ENCODE measurements at regions not wholly inside any gene's neighbourhood (a gene's known extent, or its start where the extent isn't known, plus 50 kb on each side); places are given as distances from the start of the nearest gene placed in this dataset.

DNA sequence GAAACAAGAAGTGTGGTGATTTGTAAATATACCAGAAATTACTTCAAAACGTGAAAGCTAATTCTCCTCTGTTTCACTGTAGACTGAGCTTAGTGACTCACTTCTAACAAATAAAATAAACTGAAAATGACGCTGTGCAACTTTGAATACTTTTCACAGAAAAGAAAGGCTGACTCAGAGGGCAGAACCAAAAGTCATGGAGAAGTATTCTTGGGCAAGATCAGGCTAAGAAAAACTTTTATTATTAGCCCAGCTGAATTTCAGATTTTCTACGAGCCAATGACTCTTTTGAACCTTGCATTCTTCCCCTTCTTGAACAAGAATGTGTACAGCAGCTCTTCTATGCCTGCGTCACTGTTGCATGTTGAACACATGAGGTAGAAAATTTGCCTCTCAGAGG lies 527.3 kb upstream of the GHITM start:
- Mint-ChIP-seq H3K4me1 (ENCODE audit: low read depth) (peaks cover 34% of the 10 kb centered on the region), H3K27me3 (ENCODE audit: low read depth) (no peaks in the 10 kb centered on the region), H3K9me3 (ENCODE audit: low read depth) (peaks cover 11% of the 10 kb centered on the region), H3K4me3 (ENCODE audit: unreplicated experiment) (no peak overlapping the region), H3K27ac (ENCODE audit: unreplicated experiment) (peak overlapping the region; percentile 30), H3K36me3 (ENCODE audit: low read depth) (no peaks in the 10 kb centered on the region)
- no peak for DNase-seq (ENCODE audit: low spot score)
- TF ChIP-seq, protein P1, sequence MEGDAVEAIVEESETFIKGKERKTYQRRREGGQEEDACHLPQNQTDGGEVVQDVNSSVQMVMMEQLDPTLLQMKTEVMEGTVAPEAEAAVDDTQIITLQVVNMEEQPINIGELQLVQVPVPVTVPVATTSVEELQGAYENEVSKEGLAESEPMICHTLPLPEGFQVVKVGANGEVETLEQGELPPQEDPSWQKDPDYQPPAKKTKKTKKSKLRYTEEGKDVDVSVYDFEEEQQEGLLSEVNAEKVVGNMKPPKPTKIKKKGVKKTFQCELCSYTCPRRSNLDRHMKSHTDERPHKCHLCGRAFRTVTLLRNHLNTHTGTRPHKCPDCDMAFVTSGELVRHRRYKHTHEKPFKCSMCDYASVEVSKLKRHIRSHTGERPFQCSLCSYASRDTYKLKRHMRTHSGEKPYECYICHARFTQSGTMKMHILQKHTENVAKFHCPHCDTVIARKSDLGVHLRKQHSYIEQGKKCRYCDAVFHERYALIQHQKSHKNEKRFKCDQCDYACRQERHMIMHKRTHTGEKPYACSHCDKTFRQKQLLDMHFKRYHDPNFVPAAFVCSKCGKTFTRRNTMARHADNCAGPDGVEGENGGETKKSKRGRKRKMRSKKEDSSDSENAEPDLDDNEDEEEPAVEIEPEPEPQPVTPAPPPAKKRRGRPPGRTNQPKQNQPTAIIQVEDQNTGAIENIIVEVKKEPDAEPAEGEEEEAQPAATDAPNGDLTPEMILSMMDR (IDR thresholded peaks at IDR 0.05): no peak

- Mint-ChIP-seq H3K9me3 (ENCODE audit: low read depth) (peaks cover 11% of the 10 kb centered on the region), H3K27ac (ENCODE audit: unreplicated experiment) (no peak overlapping the region), H3K4me1 (ENCODE audit: low read depth) (peaks cover 31% of the 10 kb centered on the region), H3K36me3 (ENCODE audit: low read depth) (no peaks in the 10 kb centered on the region), H3K27me3 (ENCODE audit: low read depth) (no peaks in the 10 kb centered on the region), H3K4me3 (ENCODE audit: unreplicated experiment) (no peak overlapping the region)
- TF ChIP-seq, protein P1 (IDR thresholded peaks at IDR 0.05): no peak
- DNase-seq (ENCODE audit: low spot score): no peak
Observed at GRCh38 chr10:83612746-83613145, 526.6 kb upstream of the GHITM start.

GRCh38 chr10:83617172-83617571 lies 522.1 kb upstream of the GHITM start:
- H3K27ac Mint-ChIP-seq (ENCODE audit: unreplicated experiment): no peak overlapping the region
- peaks cover 3% of the 10 kb centered on the region for H3K9me3 Mint-ChIP-seq (ENCODE audit: low read depth)
- H3K36me3 Mint-ChIP-seq (ENCODE audit: low read depth): no peaks in the 10 kb centered on the region
- no peak for DNase-seq (ENCODE audit: low spot score)
- TF ChIP-seq, protein P1 (IDR thresholded peaks at IDR 0.05): no peak
- H3K27me3 Mint-ChIP-seq (ENCODE audit: low read depth): no peaks in the 10 kb centered on the region
- no peak overlapping the region for H3K4me3 Mint-ChIP-seq (ENCODE audit: unreplicated experiment)
- peaks cover 14% of the 10 kb centered on the region for H3K4me1 Mint-ChIP-seq (ENCODE audit: low read depth)

DNA sequence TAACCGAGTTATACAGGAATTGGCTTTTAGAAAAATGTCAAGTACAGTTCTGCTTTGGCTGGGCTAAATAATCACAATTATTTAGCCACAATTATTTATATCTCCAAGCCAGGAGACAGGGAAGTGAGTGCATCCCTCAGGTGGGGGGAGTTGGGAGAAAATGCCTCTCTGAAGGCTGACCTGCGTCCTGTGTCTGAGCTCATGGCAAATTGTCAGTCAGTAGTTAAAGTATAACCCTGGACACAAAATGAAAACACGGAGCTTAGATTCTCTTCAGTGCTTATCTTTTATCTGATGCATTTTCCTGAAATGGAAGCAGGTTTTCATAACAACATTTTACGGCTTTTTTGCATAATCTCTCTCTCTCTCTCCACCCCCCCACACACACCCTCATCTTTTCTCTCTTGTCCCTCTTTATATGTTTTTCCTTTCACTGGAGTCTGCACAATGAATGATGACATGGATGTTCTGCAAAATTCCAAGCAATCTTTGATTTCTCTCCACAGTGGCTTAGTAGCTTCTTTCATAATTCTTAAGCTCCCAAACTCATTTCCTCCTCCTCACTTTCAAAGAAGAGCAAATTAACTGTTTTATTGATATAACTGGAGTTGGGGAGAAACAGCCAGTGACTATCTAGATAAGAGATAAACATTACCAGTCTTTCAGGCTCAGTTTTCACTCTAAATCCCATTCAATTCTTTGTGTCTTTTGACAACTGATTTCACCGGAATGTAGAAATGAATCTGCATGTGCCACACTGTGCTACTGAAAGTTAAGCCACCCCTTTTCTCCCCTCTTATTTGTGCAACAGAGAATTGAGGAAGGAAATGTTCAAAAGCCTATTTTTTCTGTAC lies 521.4 kb upstream of the GHITM start:
- H3K36me3 Mint-ChIP-seq (ENCODE audit: low read depth): no peaks in the 10 kb centered on the region
- H3K27ac Mint-ChIP-seq (ENCODE audit: unreplicated experiment): no peak overlapping the region
- TF ChIP-seq, protein P1 (IDR thresholded peaks at IDR 0.05): no peak
- no peak overlapping the region for H3K4me3 Mint-ChIP-seq (ENCODE audit: unreplicated experiment)
- no peaks in the 10 kb centered on the region for H3K9me3 Mint-ChIP-seq (ENCODE audit: low read depth)
- H3K4me1 Mint-ChIP-seq (ENCODE audit: low read depth): peaks cover 7% of the 10 kb centered on the region
- no peaks in the 10 kb centered on the region for H3K27me3 Mint-ChIP-seq (ENCODE audit: low read depth)
- no peak for DNase-seq (ENCODE audit: low spot score)

DNA sequence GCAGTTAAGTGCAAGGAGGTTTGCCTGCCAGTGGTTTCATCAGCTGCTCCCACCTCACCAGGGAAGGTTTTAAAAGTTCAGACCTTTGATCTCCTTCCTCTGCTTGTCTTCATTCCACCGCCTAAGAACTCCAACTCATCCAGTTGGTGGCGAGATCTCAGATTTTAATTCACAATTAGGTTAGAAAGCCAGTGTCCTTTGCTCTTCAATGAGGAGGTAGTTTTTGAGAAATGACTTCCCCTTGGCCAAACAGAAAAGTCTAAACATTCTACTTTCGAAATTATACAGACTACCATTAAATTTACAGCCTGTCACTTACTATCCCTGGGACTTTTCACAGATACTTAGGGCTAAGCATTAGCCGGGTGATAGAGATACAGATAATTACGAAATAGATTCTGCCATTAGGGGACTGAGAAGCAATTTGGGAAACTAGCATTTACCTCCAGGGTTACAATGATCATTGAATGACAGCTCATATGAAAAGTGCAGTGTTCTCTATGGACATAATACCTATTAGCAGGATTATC lies 513.4 kb upstream of the GHITM start:
- no peak for DNase-seq (ENCODE audit: low spot score)
- Mint-ChIP-seq H3K4me3 (ENCODE audit: unreplicated experiment) (no peak overlapping the region), H3K9me3 (ENCODE audit: low read depth) (no peaks in the 10 kb centered on the region), H3K4me1 (ENCODE audit: low read depth) (no peaks in the 10 kb centered on the region), H3K36me3 (ENCODE audit: low read depth) (no peaks in the 10 kb centered on the region), H3K27me3 (ENCODE audit: low read depth) (no peaks in the 10 kb centered on the region), H3K27ac (ENCODE audit: unreplicated experiment) (no peak overlapping the region)
- TF ChIP-seq, protein P1 (IDR thresholded peaks at IDR 0.05): no peak
